Activated naive CD8-positive, alpha-beta T cell treated with anti-CD3 and anti-CD28 coated beads, Interleukin-2, amount 50 U/mL, for 16 hours (primary cell): ENCODE measurements at regions not wholly inside any gene's neighbourhood (a gene's known extent, or its start where the extent isn't known, plus 50 kb on each side); places are given as distances from the start of the nearest gene placed in this dataset.

ENCODE experiments used
- DNase-seq: peaks from one replicate; pipeline ENCODE4 v3.0.0-alpha.2; 2020; ENCODE audit warnings: low read depth, low spot score

GRCh38 chr9:20117986-20118385 lies 329.1 kb upstream of the SLC24A2 start:
- no peak for DNase-seq

- no peak for DNase-seq
Measured at GRCh38 chr9:20117482-20117881, 328.6 kb upstream of the SLC24A2 start.

GRCh38 chr9:20114974-20115373 lies 326.1 kb upstream of the SLC24A2 start:
- no peak for DNase-seq

GRCh38 chr9:20112205-20112783 lies 323.5 kb upstream of the SLC24A2 start:
- DNase-seq, result no peak

- no peak for DNase-seq
Measured at GRCh38 chr9:20111173-20111843, 322.5 kb upstream of the SLC24A2 start.

- no peak for DNase-seq
Measured at GRCh38 chr9:20095430-20096092, 306.7 kb upstream of the SLC24A2 start.

- no peak for DNase-seq
Measured at GRCh38 chr9:20092561-20092960, 303.7 kb upstream of the SLC24A2 start.

- no peak for DNase-seq
Measured at GRCh38 chr9:20087481-20087880, 298.6 kb upstream of the SLC24A2 start.

- DNase-seq, result no peak
Measured at GRCh38 chr9:20085842-20086241, 297.0 kb upstream of the SLC24A2 start.

- DNase-seq, result no peak
Measured at GRCh38 chr9:20084125-20084524, 295.3 kb upstream of the SLC24A2 start.

GRCh38 chr9:20083390-20083789 lies 294.6 kb upstream of the SLC24A2 start:
- DNase-seq, result no peak

- no peak for DNase-seq
Measured at GRCh38 chr9:20082831-20083230, 294.0 kb upstream of the SLC24A2 start.

- no peak for DNase-seq
Measured at GRCh38 chr9:20082406-20082805, 293.6 kb upstream of the SLC24A2 start.

- DNase-seq, result no peak
Measured at GRCh38 chr9:20078246-20078645, 289.4 kb upstream of the SLC24A2 start.

- DNase-seq, result no peak
Measured at GRCh38 chr9:20074291-20074690, 285.5 kb upstream of the SLC24A2 start.

- DNase-seq, result no peak
Measured at GRCh38 chr9:20070336-20070735, 281.5 kb upstream of the SLC24A2 start.

- no peak for DNase-seq
Measured at GRCh38 chr9:20065796-20066700, 277.2 kb upstream of the SLC24A2 start.

GRCh38 chr9:20065046-20065445 lies 276.2 kb upstream of the SLC24A2 start:
- DNase-seq, result no peak

GRCh38 chr9:20054734-20055133 lies 265.9 kb upstream of the SLC24A2 start:
- no peak for DNase-seq

GRCh38 chr9:20048985-20049384 lies 260.1 kb upstream of the SLC24A2 start:
- DNase-seq, result no peak

- DNase-seq, result no peak
Measured at GRCh38 chr9:20048437-20048836, 259.6 kb upstream of the SLC24A2 start.

GRCh38 chr9:20044686-20045085 lies 255.8 kb upstream of the SLC24A2 start:
- no peak for DNase-seq
